Neural cell (in vitro differentiated cells): ENCODE measurements at regions not wholly inside any gene's neighbourhood (a gene's known extent, or its start where the extent isn't known, plus 50 kb on each side); places are given as distances from the start of the nearest gene placed in this dataset.

ENCODE experiments used
- H2AFZ ChIP-seq: fragments of 200-600, 300-800 bp; sonication (generic), shearing (Covaris generic); 2 replicates; pipeline ENCODE4 v1.6.0; 2014; ENCODE audit warnings: low read depth, mild to moderate bottlenecking, antibody characterized with exemption, low read length, moderate library complexity
- H3F3A ChIP-seq: fragments of 200-600 bp; shearing (Covaris generic); 2 replicates; pipeline ENCODE4 v1.6.1; 2016; ENCODE audit warnings: mild to moderate bottlenecking, moderate library complexity, mixed read lengths, antibody characterized with exemption, low read length; ENCODE audit not compliant: insufficient read depth, poor library complexity, severe bottlenecking
- H3K27ac ChIP-seq: fragments of 200-600, 300-800 bp; sonication (generic), shearing (Covaris generic); 2 replicates; pipeline ENCODE4 v1.5.1; 2014; ENCODE audit warnings: mild to moderate bottlenecking, low read length, moderate library complexity
- H3K27me3 ChIP-seq: fragments of 300-800, 200-600 bp; sonication (generic), shearing (Covaris generic); 2 replicates; pipeline ENCODE4 v1.6.0; 2014; ENCODE audit warnings: mild to moderate bottlenecking, low read depth, low read length, moderate library complexity; ENCODE audit not compliant: insufficient read depth
- H3K36me3 ChIP-seq: fragments of 300-800, 200-600 bp; sonication (generic), shearing (Covaris generic); 2 replicates; pipeline ENCODE4 v1.5.1; 2014; ENCODE audit warnings: mild to moderate bottlenecking, antibody characterized with exemption, low read length, moderate library complexity; ENCODE audit not compliant: insufficient read depth
- H3K4me2 ChIP-seq: fragments of 300-800, 200-600 bp; sonication (generic), shearing (Covaris generic); 2 replicates; pipeline ENCODE4 v1.6.0; 2014; ENCODE audit warnings: mild to moderate bottlenecking, low read length
- H3K4me3 ChIP-seq: fragments of 300-800, 200-600 bp; sonication (generic), shearing (Covaris generic); 2 replicates; pipeline ENCODE4 v1.5.1; 2014; ENCODE audit warnings: mild to moderate bottlenecking, low read length, moderate library complexity
- H3K79me2 ChIP-seq: fragments of 200-600 bp; shearing (Covaris generic); replicated peaks from 2 replicates; pipeline ENCODE4 v1.6.0; 2014; ENCODE audit warnings: mild to moderate bottlenecking, low read length, moderate library complexity; ENCODE audit not compliant: insufficient read depth
- H3K9ac ChIP-seq: fragments of 300-800, 200-600 bp; sonication (generic), shearing (Covaris generic); 2 replicates; pipeline ENCODE4 v1.6.1; 2016; ENCODE audit warnings: mild to moderate bottlenecking, low read length, mixed read lengths
- H3K9me2 ChIP-seq: fragments of 200-600 bp; shearing (Covaris generic); 2 replicates; pipeline ENCODE4 v1.6.1; 2016; ENCODE audit warnings: mild to moderate bottlenecking, low read length, mixed read lengths; ENCODE audit not compliant: insufficient read depth
- H3K9me3 ChIP-seq: fragments of 200-600, 300-800 bp; sonication (generic), shearing (Covaris generic); 2 replicates; pipeline ENCODE4 v1.6.1; 2016; ENCODE audit warnings: mild to moderate bottlenecking, mixed run types, low read length, moderate library complexity, mixed read lengths
- H4K20me1 ChIP-seq: fragments of 200-600 bp; shearing (Covaris generic); 2 replicates; pipeline ENCODE4 v1.6.1; 2016; ENCODE audit warnings: mild to moderate bottlenecking, mixed run types; ENCODE audit not compliant: insufficient read depth
- EP300 ChIP-seq: fragments of 450-650 bp; conservative IDR thresholded peaks from 2 replicates; pipeline ENCODE4 v1.6.1; 2014; ENCODE audit warnings: antibody characterized with exemption, mild to moderate bottlenecking, moderate library complexity; ENCODE audit not compliant: poor library complexity, severe bottlenecking
- EZH2 ChIP-seq: fragments of 200-600, 300-800 bp; shearing (Covaris generic), sonication (generic); IDR thresholded peaks from 2 replicates; pipeline ENCODE4 v1.6.1; 2014; ENCODE audit warnings: antibody characterized with exemption, low read length, borderline replicate concordance, mild to moderate bottlenecking; ENCODE audit not compliant: insufficient read depth, poor library complexity, severe bottlenecking
- POLR2AphosphoS5 ChIP-seq: IDR thresholded peaks from 2 replicates; pipeline ENCODE4 v1.6.1; 2012
- SMC3 ChIP-seq: fragments of 450-650 bp; conservative IDR thresholded peaks from 2 replicates; pipeline ENCODE4 v1.6.1; 2014; ENCODE audit warnings: antibody characterized with exemption, mild to moderate bottlenecking, moderate library complexity; ENCODE audit not compliant: poor library complexity
- TAF1 ChIP-seq: IDR thresholded peaks from 2 replicates; pipeline ENCODE4 v1.6.1; 2012; ENCODE audit warnings: low read depth
- TF ChIP-seq, protein P1 (sequence below): IDR thresholded peaks from 2 replicates; pipeline ENCODE4 v1.6.1; 2012; ENCODE audit warnings: borderline replicate concordance
- TF ChIP-seq, protein P2 (sequence below): fragments of 450-650 bp; IDR thresholded peaks from 2 replicates; pipeline ENCODE4 v1.5.1; 2014; ENCODE audit warnings: antibody characterized with exemption, mild to moderate bottlenecking, moderate library complexity; ENCODE audit not compliant: poor library complexity, severe bottlenecking

DNA sequence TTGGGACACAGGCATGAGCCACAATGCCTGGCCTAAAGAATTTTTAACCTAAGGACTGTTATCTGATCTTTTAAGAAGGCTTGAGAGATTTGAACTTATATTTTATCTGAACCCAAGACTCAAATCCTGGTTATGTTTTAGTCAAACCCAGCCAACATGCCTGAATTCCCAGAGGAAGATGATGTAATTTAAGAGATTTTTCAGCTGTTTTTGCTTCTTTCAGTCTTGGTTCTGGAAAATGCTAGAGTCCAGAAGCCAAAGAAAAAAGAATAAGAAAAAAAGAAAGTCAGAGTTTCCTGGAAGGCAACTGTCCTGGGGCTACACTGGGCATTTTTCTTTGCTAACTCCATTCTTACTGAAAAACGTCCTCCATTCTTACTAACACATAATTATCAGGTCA, 85.8 kb downstream of the SNX18 start:
- Histone ChIP-seq H3K9ac (no peak overlapping the region), H3K27me3 (no peaks in the 10 kb centered on the region), H4K20me1 (no peaks in the 10 kb centered on the region), H3K4me3 (no peak overlapping the region), H3K27ac (no peak overlapping the region), H3K79me2 (no peaks in the 10 kb centered on the region), H3K9me2 (no peaks in the 10 kb centered on the region), H3F3A (no peaks in the 10 kb centered on the region), H3K4me2 (no peak overlapping the region), H2AFZ (no peak overlapping the region), H3K9me3 (no peaks in the 10 kb centered on the region), H3K36me3 (no peaks in the 10 kb centered on the region)
- TF ChIP-seq POLR2AphosphoS5 (no peak), TAF1 (no peak)
- TF ChIP-seq, protein P1, sequence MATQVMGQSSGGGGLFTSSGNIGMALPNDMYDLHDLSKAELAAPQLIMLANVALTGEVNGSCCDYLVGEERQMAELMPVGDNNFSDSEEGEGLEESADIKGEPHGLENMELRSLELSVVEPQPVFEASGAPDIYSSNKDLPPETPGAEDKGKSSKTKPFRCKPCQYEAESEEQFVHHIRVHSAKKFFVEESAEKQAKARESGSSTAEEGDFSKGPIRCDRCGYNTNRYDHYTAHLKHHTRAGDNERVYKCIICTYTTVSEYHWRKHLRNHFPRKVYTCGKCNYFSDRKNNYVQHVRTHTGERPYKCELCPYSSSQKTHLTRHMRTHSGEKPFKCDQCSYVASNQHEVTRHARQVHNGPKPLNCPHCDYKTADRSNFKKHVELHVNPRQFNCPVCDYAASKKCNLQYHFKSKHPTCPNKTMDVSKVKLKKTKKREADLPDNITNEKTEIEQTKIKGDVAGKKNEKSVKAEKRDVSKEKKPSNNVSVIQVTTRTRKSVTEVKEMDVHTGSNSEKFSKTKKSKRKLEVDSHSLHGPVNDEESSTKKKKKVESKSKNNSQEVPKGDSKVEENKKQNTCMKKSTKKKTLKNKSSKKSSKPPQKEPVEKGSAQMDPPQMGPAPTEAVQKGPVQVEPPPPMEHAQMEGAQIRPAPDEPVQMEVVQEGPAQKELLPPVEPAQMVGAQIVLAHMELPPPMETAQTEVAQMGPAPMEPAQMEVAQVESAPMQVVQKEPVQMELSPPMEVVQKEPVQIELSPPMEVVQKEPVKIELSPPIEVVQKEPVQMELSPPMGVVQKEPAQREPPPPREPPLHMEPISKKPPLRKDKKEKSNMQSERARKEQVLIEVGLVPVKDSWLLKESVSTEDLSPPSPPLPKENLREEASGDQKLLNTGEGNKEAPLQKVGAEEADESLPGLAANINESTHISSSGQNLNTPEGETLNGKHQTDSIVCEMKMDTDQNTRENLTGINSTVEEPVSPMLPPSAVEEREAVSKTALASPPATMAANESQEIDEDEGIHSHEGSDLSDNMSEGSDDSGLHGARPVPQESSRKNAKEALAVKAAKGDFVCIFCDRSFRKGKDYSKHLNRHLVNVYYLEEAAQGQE: no peak

DNA sequence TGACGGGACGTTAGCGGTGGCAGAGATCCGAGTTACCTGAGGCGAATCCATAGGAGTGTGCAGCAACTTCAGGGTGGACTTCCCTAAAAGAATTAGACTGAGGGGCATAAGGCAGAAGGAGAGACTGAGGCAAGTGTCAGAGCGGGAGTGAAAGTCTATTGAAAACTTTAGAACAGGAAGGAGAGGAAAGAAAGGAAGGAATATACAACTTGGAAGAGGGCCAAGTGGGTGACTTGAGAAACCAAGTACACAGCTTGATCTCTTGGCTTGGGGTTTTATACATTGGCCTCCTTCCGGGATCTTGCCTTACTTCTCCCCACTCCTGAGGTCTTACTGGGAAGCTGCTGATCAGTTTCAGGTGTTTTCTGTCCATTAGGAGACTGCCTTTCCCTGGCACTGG, 84.9 kb downstream of the SNX18 start:
- Histone ChIP-seq H3K79me2 (no peaks in the 10 kb centered on the region), H3K4me2 (no peak overlapping the region), H3K9me3 (no peaks in the 10 kb centered on the region), H3F3A (no peaks in the 10 kb centered on the region), H3K9ac (no peak overlapping the region), H4K20me1 (no peaks in the 10 kb centered on the region), H3K36me3 (no peaks in the 10 kb centered on the region), H3K9me2 (no peaks in the 10 kb centered on the region), H2AFZ (no peak overlapping the region), H3K27me3 (no peaks in the 10 kb centered on the region), H3K4me3 (no peak overlapping the region), H3K27ac (no peak overlapping the region)
- TF ChIP-seq SMC3 (no peak), POLR2AphosphoS5 (no peak), TAF1 (no peak), EP300 (no peak), EZH2 (no peak)
- TF ChIP-seq, protein P1: no peak
- TF ChIP-seq, protein P2, sequence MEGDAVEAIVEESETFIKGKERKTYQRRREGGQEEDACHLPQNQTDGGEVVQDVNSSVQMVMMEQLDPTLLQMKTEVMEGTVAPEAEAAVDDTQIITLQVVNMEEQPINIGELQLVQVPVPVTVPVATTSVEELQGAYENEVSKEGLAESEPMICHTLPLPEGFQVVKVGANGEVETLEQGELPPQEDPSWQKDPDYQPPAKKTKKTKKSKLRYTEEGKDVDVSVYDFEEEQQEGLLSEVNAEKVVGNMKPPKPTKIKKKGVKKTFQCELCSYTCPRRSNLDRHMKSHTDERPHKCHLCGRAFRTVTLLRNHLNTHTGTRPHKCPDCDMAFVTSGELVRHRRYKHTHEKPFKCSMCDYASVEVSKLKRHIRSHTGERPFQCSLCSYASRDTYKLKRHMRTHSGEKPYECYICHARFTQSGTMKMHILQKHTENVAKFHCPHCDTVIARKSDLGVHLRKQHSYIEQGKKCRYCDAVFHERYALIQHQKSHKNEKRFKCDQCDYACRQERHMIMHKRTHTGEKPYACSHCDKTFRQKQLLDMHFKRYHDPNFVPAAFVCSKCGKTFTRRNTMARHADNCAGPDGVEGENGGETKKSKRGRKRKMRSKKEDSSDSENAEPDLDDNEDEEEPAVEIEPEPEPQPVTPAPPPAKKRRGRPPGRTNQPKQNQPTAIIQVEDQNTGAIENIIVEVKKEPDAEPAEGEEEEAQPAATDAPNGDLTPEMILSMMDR: no peak
